Non-pigmented ciliary epithelial cell (primary cell): ENCODE measurements at regions not wholly inside any gene's neighbourhood (a gene's known extent, or its start where the extent isn't known, plus 50 kb on each side); places are given as distances from the start of the nearest gene placed in this dataset.
"Not testable (repeated sequence)": the region's sequence is repeated elsewhere in the genome, so short reads cannot be mapped to it uniquely, and the experiment has no call there.

Source experiments
- DNase-seq: peaks from one replicate; pipeline ENCODE4 v3.0.0-alpha.2; 2010; ENCODE audit warnings: low read depth

GRCh38 chr5:163950248-163950647, 444.8 kb downstream of the MAT2B start:
- no peak for DNase-seq

- DNase-seq, result no peak
These were observed 445.6 kb downstream of the MAT2B start for GRCh38 chr5:163951069-163951468.

- no peak for DNase-seq
These were observed 448.5 kb downstream of the MAT2B start for GRCh38 chr5:163953901-163954300.

- not testable (repeated sequence) for DNase-seq
These were observed 455.8 kb downstream of the MAT2B start for GRCh38 chr5:163961230-163961629.

- peak; percentile 17 for DNase-seq
These were observed 458.5 kb downstream of the MAT2B start for GRCh38 chr5:163963881-163964280.

- DNase-seq, result peak; percentile 2
These were observed 459.3 kb downstream of the MAT2B start for GRCh38 chr5:163964671-163965070.

- no peak for DNase-seq
These were observed 461.8 kb downstream of the MAT2B start for GRCh38 chr5:163967268-163967667.

- DNase-seq, result no peak
These were observed 463.2 kb downstream of the MAT2B start for GRCh38 chr5:163968651-163969050.

- DNase-seq, result peak; percentile 14
These were observed 471.3 kb downstream of the MAT2B start for GRCh38 chr5:163976696-163977095.

- no peak for DNase-seq
These were observed 473.5 kb downstream of the MAT2B start for GRCh38 chr5:163978897-163979296.

- DNase-seq, result no peak
These were observed 483.1 kb downstream of the MAT2B start for GRCh38 chr5:163988566-163988965.

- no peak for DNase-seq
These were observed 487.7 kb downstream of the MAT2B start for GRCh38 chr5:163993126-163993525.

- no peak for DNase-seq
These were observed 489.8 kb downstream of the MAT2B start for GRCh38 chr5:163995206-163995605.

- no peak for DNase-seq
These were observed 492.5 kb downstream of the MAT2B start for GRCh38 chr5:163997965-163998364.

- no peak for DNase-seq
These were observed 494.8 kb downstream of the MAT2B start for GRCh38 chr5:164000241-164000640.

GRCh38 chr5:164000819-164001218, 495.4 kb downstream of the MAT2B start:
- no peak for DNase-seq

GRCh38 chr5:164002214-164002613, 496.8 kb downstream of the MAT2B start:
- DNase-seq, result no peak

GRCh38 chr5:164002628-164003027, 497.2 kb downstream of the MAT2B start:
- peak; percentile 6 for DNase-seq

- no peak for DNase-seq
These were observed 499.7 kb downstream of the MAT2B start for GRCh38 chr5:164005071-164005470.

- DNase-seq, result no peak
These were observed 501.6 kb downstream of the MAT2B start for GRCh38 chr5:164007064-164007463.

GRCh38 chr5:164009621-164010020, 504.2 kb downstream of the MAT2B start:
- no peak for DNase-seq

GRCh38 chr5:164010900-164011299, 505.5 kb downstream of the MAT2B start:
- no peak for DNase-seq

- DNase-seq, result no peak
These were observed 507.0 kb downstream of the MAT2B start for GRCh38 chr5:164012371-164012770.

GRCh38 chr5:164013077-164013670, 507.8 kb downstream of the MAT2B start:
- DNase-seq, result peak; percentile 42

- no peak for DNase-seq
These were observed 514.7 kb downstream of the MAT2B start for GRCh38 chr5:164020116-164020515.
